ENCODE measurements at regions not wholly inside any gene's neighbourhood (a gene's known extent, or its start where the extent isn't known, plus 50 kb on each side); places are given as distances from the start of the nearest gene placed in this dataset.

DNA sequence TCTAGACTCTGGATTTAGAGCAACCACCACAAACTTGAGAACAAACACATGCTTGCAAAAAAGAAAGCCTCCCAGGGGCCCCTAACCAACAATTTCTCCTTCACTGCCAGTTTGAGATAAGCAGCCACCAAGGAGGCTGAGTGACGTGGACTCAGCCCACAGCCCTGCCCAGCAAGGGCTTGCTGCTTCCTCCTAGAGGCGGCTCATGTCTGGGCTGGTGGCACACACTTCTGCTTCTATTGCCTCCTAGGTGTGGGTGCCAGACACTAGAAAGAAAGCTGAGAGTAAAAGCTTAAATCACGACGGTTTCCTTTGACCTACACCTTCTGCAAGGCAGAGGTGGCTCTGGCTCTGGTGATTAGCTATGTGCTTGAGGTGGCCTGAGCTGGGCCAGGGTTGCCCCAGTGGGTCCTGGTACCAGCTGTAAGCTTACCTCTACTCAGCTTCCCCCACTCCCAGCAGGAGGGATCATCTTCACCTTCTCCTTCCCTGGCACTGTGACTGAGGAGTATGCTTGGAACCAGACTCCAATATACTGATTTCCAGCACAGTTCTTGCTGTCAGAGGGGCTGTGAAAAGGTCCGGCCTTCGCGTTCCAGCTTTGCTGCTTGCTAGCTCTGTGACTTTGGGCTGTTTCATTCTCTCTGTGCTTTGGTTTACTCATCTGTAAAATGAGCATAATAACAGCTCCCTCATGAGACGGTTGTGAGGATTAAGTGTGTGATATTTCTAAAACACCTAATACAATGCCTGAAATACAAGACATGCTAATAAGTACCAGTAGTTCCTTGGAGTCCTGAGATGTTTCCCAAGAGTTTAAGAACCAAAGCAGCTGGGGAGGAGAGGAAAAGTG, 89.7 kb upstream of the PARP11 start:
- WGBS, 2 donors = 67 to 77% methylated on average over 8 of the region's 8 CpGs
- no peak overlapping the region for H3K27ac ChIP-seq (ENCODE audit: low read depth in 2 of 2, low read length in 1 of 2)

GRCh38 chr12:3961591-3961990, 88.4 kb upstream of the PARP11 start:
- WGBS, 2 donors = 40 to 49% methylated on average over 9 of the region's 9 CpGs
- Histone ChIP-seq H3K9me3 (ENCODE audit: control insufficient read depth in 2 of 2, insufficient read depth in 1 of 2, low read depth in 1 of 2, low read length in 1 of 2) (no peaks in the 10 kb centered on the region), H3K36me3 (ENCODE audit: control insufficient read depth in 2 of 2, insufficient read depth in 2 of 2, low read length in 1 of 2) (no peaks in the 10 kb centered on the region), H3K4me1 (ENCODE audit: control insufficient read depth in 2 of 2, insufficient read depth in 2 of 2, low read length in 1 of 2) (peaks cover 0 to 2% of the 10 kb centered on the region in 2 donors), H3K4me3 (ENCODE audit: low read depth in 1 of 2, low read length in 2 of 2) (no peak overlapping the region), H3K27me3 (ENCODE audit: control insufficient read depth in 1 of 2, insufficient read depth in 2 of 2, low read length in 2 of 2) (no peaks in the 10 kb centered on the region), H3K27ac (ENCODE audit: low read depth in 2 of 2, low read length in 1 of 2) (no peak overlapping the region)

More for the DNA sequence above, 89.7 kb upstream of the PARP11 start:
- Histone ChIP-seq H3K9me3 (ENCODE audit: control insufficient read depth in 2 of 2, insufficient read depth in 1 of 2, low read depth in 1 of 2, low read length in 1 of 2) (no peaks in the 10 kb centered on the region), H3K4me1 (ENCODE audit: control insufficient read depth in 2 of 2, insufficient read depth in 2 of 2, low read length in 1 of 2) (peaks cover 0 to 2% of the 10 kb centered on the region in 2 donors), H3K27me3 (ENCODE audit: control insufficient read depth in 1 of 2, insufficient read depth in 2 of 2, low read length in 2 of 2) (no peaks in the 10 kb centered on the region), H3K36me3 (ENCODE audit: control insufficient read depth in 2 of 2, insufficient read depth in 2 of 2, low read length in 1 of 2) (no peaks in the 10 kb centered on the region), H3K4me3 (ENCODE audit: low read depth in 1 of 2, low read length in 2 of 2) (no peak overlapping the region)

DNA sequence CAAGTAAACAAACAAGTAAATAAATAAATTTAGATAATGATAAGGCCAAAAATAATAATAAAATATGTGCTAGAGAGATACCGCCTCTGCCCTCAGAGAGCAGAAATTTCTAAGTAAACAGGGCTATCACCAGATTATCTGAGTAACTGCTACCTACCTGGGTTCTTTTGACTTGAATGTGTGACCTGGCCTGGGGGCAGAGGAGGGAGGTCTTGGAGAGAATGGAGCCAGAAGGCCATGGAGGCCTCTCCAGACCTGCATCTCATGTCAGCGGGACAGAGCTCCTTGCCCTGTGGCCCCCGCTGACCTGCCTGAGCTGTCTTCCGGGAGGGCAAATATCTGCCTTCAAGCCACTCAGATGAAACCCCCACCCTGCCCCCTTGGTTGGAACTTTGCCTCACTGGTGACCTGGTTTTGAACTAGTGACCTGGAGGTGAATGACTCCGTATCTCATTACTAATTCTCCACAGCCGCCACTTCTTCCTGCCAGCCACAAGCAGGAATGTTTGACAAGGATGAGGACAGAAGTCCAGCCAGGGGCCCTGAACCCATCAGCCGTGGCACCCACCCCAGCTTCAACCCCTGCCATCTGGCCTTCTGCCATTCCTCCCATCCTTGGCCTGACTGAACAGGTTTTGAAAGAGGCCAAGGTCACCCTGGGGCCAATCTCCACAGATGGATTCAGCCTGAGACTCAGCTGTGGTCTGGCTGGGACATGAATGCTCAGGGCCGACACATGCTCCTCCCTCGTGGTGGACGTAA, 86.8 kb upstream of the PARP11 start:
- H3K27me3 ChIP-seq (ENCODE audit: control insufficient read depth in 1 of 2, insufficient read depth in 2 of 2, low read length in 2 of 2) = no peaks in the 10 kb centered on the region
- H3K36me3 ChIP-seq (ENCODE audit: control insufficient read depth in 2 of 2, insufficient read depth in 2 of 2, low read length in 1 of 2) = no peaks in the 10 kb centered on the region
- 76 to 80% methylated on average over 10 of the region's 10 CpGs for WGBS, 2 donors
- no peaks in the 10 kb centered on the region for H3K9me3 ChIP-seq (ENCODE audit: control insufficient read depth in 2 of 2, insufficient read depth in 1 of 2, low read depth in 1 of 2, low read length in 1 of 2)
- peaks cover 0 to 2% of the 10 kb centered on the region in 2 donors for H3K4me1 ChIP-seq (ENCODE audit: control insufficient read depth in 2 of 2, insufficient read depth in 2 of 2, low read length in 1 of 2)
- no peak overlapping the region for H3K4me3 ChIP-seq (ENCODE audit: low read depth in 1 of 2, low read length in 2 of 2)
- no peak overlapping the region for H3K27ac ChIP-seq (ENCODE audit: low read depth in 2 of 2, low read length in 1 of 2)

GRCh38 chr12:3958534-3958933, 85.3 kb upstream of the PARP11 start:
- no peak overlapping the region for H3K4me3 ChIP-seq (ENCODE audit: low read depth in 1 of 2, low read length in 2 of 2)
- no peaks in the 10 kb centered on the region for H3K36me3 ChIP-seq (ENCODE audit: control insufficient read depth in 2 of 2, insufficient read depth in 2 of 2, low read length in 1 of 2)
- H3K27ac ChIP-seq (ENCODE audit: low read depth in 2 of 2, low read length in 1 of 2) = no peak overlapping the region
- no peaks in the 10 kb centered on the region for H3K9me3 ChIP-seq (ENCODE audit: control insufficient read depth in 2 of 2, insufficient read depth in 1 of 2, low read depth in 1 of 2, low read length in 1 of 2)
- H3K4me1 ChIP-seq (ENCODE audit: control insufficient read depth in 2 of 2, insufficient read depth in 2 of 2, low read length in 1 of 2) = peaks cover 0 to 2% of the 10 kb centered on the region in 2 donors
- 81 to 86% methylated on average over 6 of the region's 6 CpGs for WGBS, 2 donors
- no peaks in the 10 kb centered on the region for H3K27me3 ChIP-seq (ENCODE audit: control insufficient read depth in 1 of 2, insufficient read depth in 2 of 2, low read length in 2 of 2)

DNA sequence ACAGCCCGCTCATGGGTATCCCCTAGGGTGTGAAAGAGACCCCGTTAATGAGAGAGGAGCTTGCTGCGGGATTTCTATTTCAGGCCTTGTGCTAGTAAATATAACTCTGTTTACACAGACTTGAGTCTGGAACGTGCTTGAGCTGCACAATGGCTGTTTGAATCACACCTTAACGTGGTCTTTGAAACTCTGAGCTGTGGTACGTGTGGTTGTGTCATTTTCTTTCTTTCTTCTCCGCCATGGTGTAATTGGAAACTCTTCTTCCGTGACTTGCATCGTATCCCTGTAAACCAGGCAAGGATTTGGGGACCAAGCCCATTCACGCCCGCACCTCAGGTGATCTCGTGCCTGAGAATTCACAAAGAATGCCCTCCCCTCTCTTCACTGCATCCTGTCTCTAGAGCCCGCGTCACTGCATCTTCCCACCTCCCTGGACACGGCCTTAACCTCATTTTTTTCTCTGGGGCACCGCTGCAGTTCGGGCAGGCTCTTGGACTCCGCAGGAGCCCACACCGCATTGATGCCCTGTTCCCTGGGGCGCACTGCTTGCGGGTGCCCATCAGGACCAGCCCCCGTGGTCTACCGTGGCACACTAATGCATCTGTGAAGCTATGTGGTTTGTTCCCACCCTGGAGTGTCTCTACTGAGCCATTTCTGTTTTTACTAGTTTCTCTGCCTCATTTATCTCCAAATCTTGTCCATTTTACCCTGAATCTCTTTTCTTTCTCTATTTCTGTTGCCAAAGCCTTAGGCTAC, 78.4 kb upstream of the PARP11 start:
- H3K9me3 ChIP-seq (ENCODE audit: control insufficient read depth in 2 of 2, insufficient read depth in 1 of 2, low read depth in 1 of 2, low read length in 1 of 2) = no peaks in the 10 kb centered on the region
- WGBS, 2 donors = 54 to 60% methylated on average over 23 of the region's 23 CpGs
- H3K36me3 ChIP-seq (ENCODE audit: control insufficient read depth in 2 of 2, insufficient read depth in 2 of 2, low read length in 1 of 2) = no peaks in the 10 kb centered on the region
- H3K4me1 ChIP-seq (ENCODE audit: control insufficient read depth in 2 of 2, insufficient read depth in 2 of 2, low read length in 1 of 2) = no peaks in the 10 kb centered on the region
- no peak overlapping the region for H3K4me3 ChIP-seq (ENCODE audit: low read depth in 1 of 2, low read length in 2 of 2)
- no peaks in the 10 kb centered on the region for H3K27me3 ChIP-seq (ENCODE audit: control insufficient read depth in 1 of 2, insufficient read depth in 2 of 2, low read length in 2 of 2)
- H3K27ac ChIP-seq (ENCODE audit: low read depth in 2 of 2, low read length in 1 of 2) = no peak overlapping the region

DNA sequence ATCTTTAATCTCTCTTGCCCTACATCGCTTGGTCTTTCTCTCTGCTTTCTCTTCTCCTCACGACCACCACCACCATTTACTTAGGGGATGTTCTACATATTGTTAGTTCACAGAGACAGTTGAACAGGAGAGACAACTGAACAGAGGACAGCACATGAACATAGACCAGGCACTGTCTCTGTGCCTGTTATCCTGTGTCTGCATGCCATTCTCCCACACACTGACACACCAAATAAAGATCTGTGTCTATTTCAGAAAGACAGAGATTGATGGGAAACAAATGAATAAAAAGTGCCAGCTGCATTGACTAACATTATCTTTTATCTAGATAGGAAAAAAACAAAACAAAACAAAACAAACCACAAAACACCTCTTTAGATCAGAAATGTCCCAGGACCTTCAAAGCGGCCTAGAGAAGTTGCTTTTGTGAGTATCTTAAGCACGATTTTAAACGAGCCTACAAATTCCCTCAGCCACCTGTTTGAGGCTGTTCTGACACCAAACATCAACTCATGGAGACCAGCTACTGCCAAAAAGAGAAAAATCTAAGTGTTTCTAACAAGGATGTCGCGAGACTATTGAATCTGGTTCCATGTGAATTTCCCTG, 77.6 kb upstream of the PARP11 start:
- no peak overlapping the region for H3K4me3 ChIP-seq (ENCODE audit: low read depth in 1 of 2, low read length in 2 of 2)
- no peaks in the 10 kb centered on the region for H3K9me3 ChIP-seq (ENCODE audit: control insufficient read depth in 2 of 2, insufficient read depth in 1 of 2, low read depth in 1 of 2, low read length in 1 of 2)
- no peaks in the 10 kb centered on the region for H3K27me3 ChIP-seq (ENCODE audit: control insufficient read depth in 1 of 2, insufficient read depth in 2 of 2, low read length in 2 of 2)
- H3K36me3 ChIP-seq (ENCODE audit: control insufficient read depth in 2 of 2, insufficient read depth in 2 of 2, low read length in 1 of 2) = no peaks in the 10 kb centered on the region
- WGBS, 2 donors = 69 to 76% methylated on average over 7 of the region's 7 CpGs
- no peak overlapping the region for H3K27ac ChIP-seq (ENCODE audit: low read depth in 2 of 2, low read length in 1 of 2)
- H3K4me1 ChIP-seq (ENCODE audit: control insufficient read depth in 2 of 2, insufficient read depth in 2 of 2, low read length in 1 of 2) = no peaks in the 10 kb centered on the region

GRCh38 chr12:3947781-3948180, 74.6 kb upstream of the PARP11 start:
- no peak overlapping the region for H3K4me3 ChIP-seq (ENCODE audit: low read depth in 1 of 2, low read length in 2 of 2)
- no peaks in the 10 kb centered on the region for H3K27me3 ChIP-seq (ENCODE audit: control insufficient read depth in 1 of 2, insufficient read depth in 2 of 2, low read length in 2 of 2)
- no peaks in the 10 kb centered on the region for H3K4me1 ChIP-seq (ENCODE audit: control insufficient read depth in 2 of 2, insufficient read depth in 2 of 2, low read length in 1 of 2)
- H3K27ac ChIP-seq (ENCODE audit: low read depth in 2 of 2, low read length in 1 of 2) = no peak overlapping the region
- H3K9me3 ChIP-seq (ENCODE audit: control insufficient read depth in 2 of 2, insufficient read depth in 1 of 2, low read depth in 1 of 2, low read length in 1 of 2) = no peaks in the 10 kb centered on the region
- 60 to 69% methylated on average over 5 of the region's 5 CpGs for WGBS, 2 donors
- no peaks in the 10 kb centered on the region for H3K36me3 ChIP-seq (ENCODE audit: control insufficient read depth in 2 of 2, insufficient read depth in 2 of 2, low read length in 1 of 2)

DNA sequence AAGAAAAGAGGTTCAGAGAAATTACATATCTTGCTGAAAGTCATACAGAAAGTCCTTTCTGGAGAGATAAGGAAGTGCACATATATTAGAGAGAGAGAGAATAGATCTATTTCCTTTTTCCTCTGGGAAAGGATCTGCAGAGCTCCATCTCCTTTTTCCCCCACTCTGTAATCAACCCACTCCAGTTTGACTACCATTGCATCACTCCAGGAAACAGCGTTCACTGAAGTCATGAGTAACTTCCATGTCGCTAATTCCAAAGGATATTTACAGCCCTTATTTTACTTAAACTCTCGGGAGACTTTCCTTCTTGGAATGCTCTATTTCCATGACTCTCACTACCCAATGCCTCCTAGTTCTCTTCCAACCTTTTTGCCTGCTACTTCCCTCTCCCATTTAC, 72.5 kb upstream of the PARP11 start:
- no peaks in the 10 kb centered on the region for H3K9me3 ChIP-seq (ENCODE audit: control insufficient read depth in 2 of 2, insufficient read depth in 1 of 2, low read depth in 1 of 2, low read length in 1 of 2)
- no peak overlapping the region for H3K27ac ChIP-seq (ENCODE audit: low read depth in 2 of 2, low read length in 1 of 2)
- no peaks in the 10 kb centered on the region for H3K36me3 ChIP-seq (ENCODE audit: control insufficient read depth in 2 of 2, insufficient read depth in 2 of 2, low read length in 1 of 2)
- H3K4me3 ChIP-seq (ENCODE audit: low read depth in 1 of 2, low read length in 2 of 2) = no peak overlapping the region
- WGBS, 2 donors = 69% methylated on average over 3 of the region's 3 CpGs
- no peaks in the 10 kb centered on the region for H3K27me3 ChIP-seq (ENCODE audit: control insufficient read depth in 1 of 2, insufficient read depth in 2 of 2, low read length in 2 of 2)
- H3K4me1 ChIP-seq (ENCODE audit: control insufficient read depth in 2 of 2, insufficient read depth in 2 of 2, low read length in 1 of 2) = no peaks in the 10 kb centered on the region

DNA sequence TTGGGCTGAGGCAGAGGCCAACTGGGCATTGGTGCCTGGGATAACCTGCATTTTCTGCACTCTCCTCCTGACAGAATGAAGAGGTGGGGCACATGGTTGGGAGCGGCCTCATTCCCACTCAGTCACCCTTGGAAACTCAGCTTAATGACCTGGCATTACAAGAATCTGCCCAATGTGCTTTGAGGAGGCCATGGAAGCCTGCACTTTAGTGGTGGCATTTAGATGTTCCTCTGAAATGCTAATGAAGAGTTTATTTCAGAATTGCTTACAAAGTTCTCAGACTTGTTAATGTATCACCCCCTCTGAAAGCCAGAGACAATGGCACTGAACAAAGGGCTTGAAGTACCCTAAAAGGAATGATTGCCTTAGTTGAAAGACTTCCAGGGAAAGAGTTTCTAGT, 71.4 kb upstream of the PARP11 start:
- H3K27me3 ChIP-seq (ENCODE audit: control insufficient read depth in 1 of 2, insufficient read depth in 2 of 2, low read length in 2 of 2) = no peaks in the 10 kb centered on the region
- H3K36me3 ChIP-seq (ENCODE audit: control insufficient read depth in 2 of 2, insufficient read depth in 2 of 2, low read length in 1 of 2) = no peaks in the 10 kb centered on the region
- WGBS, 2 donors = 74 to 77% methylated on average over 1 of the region's 1 CpG
- no peak overlapping the region for H3K4me3 ChIP-seq (ENCODE audit: low read depth in 1 of 2, low read length in 2 of 2)
- H3K27ac ChIP-seq (ENCODE audit: low read depth in 2 of 2, low read length in 1 of 2) = no peak overlapping the region
- no peaks in the 10 kb centered on the region for H3K9me3 ChIP-seq (ENCODE audit: control insufficient read depth in 2 of 2, insufficient read depth in 1 of 2, low read depth in 1 of 2, low read length in 1 of 2)
- H3K4me1 ChIP-seq (ENCODE audit: control insufficient read depth in 2 of 2, insufficient read depth in 2 of 2, low read length in 1 of 2) = no peaks in the 10 kb centered on the region

Data from esophagus (tissue), 2 donors.